ENCODE measurements at regions not wholly inside any gene's neighbourhood (a gene's known extent, or its start where the extent isn't known, plus 50 kb on each side); places are given as distances from the start of the nearest gene placed in this dataset.
"Not testable (repeated sequence)": the region's sequence is repeated elsewhere in the genome, so short reads cannot be mapped to it uniquely, and the experiment has no call there.

- Mint-ChIP-seq H3K4me3 (no peak overlapping the region), H3K27ac (no peak overlapping the region), H3K9me3 (no peaks in the 10 kb centered on the region), H3K36me3 (ENCODE audit: low read depth) (no peaks in the 10 kb centered on the region), H3K4me1 (no peaks in the 10 kb centered on the region), H3K27me3 (peaks cover 11% of the 10 kb centered on the region)
- CTCF ChIA-PET = no interaction called here
- POLR2A ChIA-PET = no interaction called here
- no peak for DNase-seq
Measured at GRCh38 chr3:180743813-180744590, 64.7 kb upstream of the CCDC39 start.

- Mint-ChIP-seq H3K27ac (no peak overlapping the region), H3K4me1 (no peaks in the 10 kb centered on the region), H3K36me3 (ENCODE audit: low read depth) (no peaks in the 10 kb centered on the region), H3K27me3 (peaks cover 9% of the 10 kb centered on the region), H3K9me3 (no peaks in the 10 kb centered on the region), H3K4me3 (no peak overlapping the region)
- CTCF ChIA-PET = no interaction called here
- POLR2A ChIA-PET = no interaction called here
- DNase-seq = no peak
Measured at GRCh38 chr3:180747805-180748361, 68.6 kb upstream of the CCDC39 start.

GRCh38 chr3:180749322-180749721 lies 70.0 kb upstream of the CCDC39 start:
- Mint-ChIP-seq H3K4me3 (no peak overlapping the region), H3K4me1 (no peaks in the 10 kb centered on the region)
- CTCF ChIA-PET = no interaction called here

GRCh38 chr3:180749796-180750195 lies 70.5 kb upstream of the CCDC39 start:
- Mint-ChIP-seq H3K36me3 (ENCODE audit: low read depth) (no peaks in the 10 kb centered on the region), H3K4me3 (no peak overlapping the region), H3K4me1 (no peaks in the 10 kb centered on the region), H3K9me3 (no peaks in the 10 kb centered on the region), H3K27me3 (no peaks in the 10 kb centered on the region), H3K27ac (no peak overlapping the region)
- DNase-seq = no peak
- POLR2A ChIA-PET = no interaction called here
- CTCF ChIA-PET = no interaction called here

More at GRCh38 chr3:180749322-180749721, 70.0 kb upstream of the CCDC39 start:
- POLR2A ChIA-PET = no interaction called here
- no peaks in the 10 kb centered on the region for H3K9me3 Mint-ChIP-seq
- H3K27ac Mint-ChIP-seq = no peak overlapping the region
- no peaks in the 10 kb centered on the region for H3K36me3 Mint-ChIP-seq (ENCODE audit: low read depth)
- no peak for DNase-seq
- H3K27me3 Mint-ChIP-seq = no peaks in the 10 kb centered on the region

- DNase-seq = no peak
- Mint-ChIP-seq H3K9me3 (no peaks in the 10 kb centered on the region), H3K4me3 (no peak overlapping the region), H3K27ac (no peak overlapping the region), H3K4me1 (no peaks in the 10 kb centered on the region), H3K36me3 (ENCODE audit: low read depth) (no peaks in the 10 kb centered on the region), H3K27me3 (no peaks in the 10 kb centered on the region)
- ChIA-PET CTCF (no interaction called here), POLR2A (no interaction called here)
Measured at GRCh38 chr3:180755556-180755955, 76.3 kb upstream of the CCDC39 start.

GRCh38 chr3:180762866-180763265 lies 83.6 kb upstream of the CCDC39 start:
- H3K36me3 Mint-ChIP-seq (ENCODE audit: low read depth) = no peaks in the 10 kb centered on the region
- ChIA-PET CTCF (interaction anchor here (0.6 to 0.9 kb wide), 4 partner anchors 10 to 446 kb away, joined by 3 to 4 read pairs (median 3); no protein-coding TSS in a partner anchor), POLR2A (no interaction called here)
- H3K27me3 Mint-ChIP-seq = no peaks in the 10 kb centered on the region
- H3K4me3 Mint-ChIP-seq = no peak overlapping the region
- H3K27ac Mint-ChIP-seq = no peak overlapping the region
- no peaks in the 10 kb centered on the region for H3K4me1 Mint-ChIP-seq
- no peaks in the 10 kb centered on the region for H3K9me3 Mint-ChIP-seq
- DNase-seq = no peak

- ChIA-PET CTCF (no interaction called here), POLR2A (no interaction called here)
- DNase-seq = no peak
- no peaks in the 10 kb centered on the region for H3K9me3 Mint-ChIP-seq
- H3K27ac Mint-ChIP-seq = no peak overlapping the region
- H3K4me1 Mint-ChIP-seq = no peaks in the 10 kb centered on the region
- no peak overlapping the region for H3K4me3 Mint-ChIP-seq
- no peaks in the 10 kb centered on the region for H3K27me3 Mint-ChIP-seq
- no peaks in the 10 kb centered on the region for H3K36me3 Mint-ChIP-seq (ENCODE audit: low read depth)
Measured at GRCh38 chr3:180764481-180764880, 85.2 kb upstream of the CCDC39 start.

- CTCF ChIA-PET = no interaction called here
- Mint-ChIP-seq H3K27ac (no peak overlapping the region), H3K27me3 (no peaks in the 10 kb centered on the region), H3K9me3 (peaks cover 6% of the 10 kb centered on the region), H3K36me3 (ENCODE audit: low read depth) (no peaks in the 10 kb centered on the region), H3K4me1 (no peaks in the 10 kb centered on the region), H3K4me3 (no peak overlapping the region)
- no peak for DNase-seq
- POLR2A ChIA-PET = no interaction called here
Measured at GRCh38 chr3:180770639-180771038, 91.3 kb upstream of the CCDC39 start.

GRCh38 chr3:180776433-180776832 lies 97.1 kb upstream of the CCDC39 start:
- Mint-ChIP-seq H3K4me1 (no peaks in the 10 kb centered on the region), H3K27ac (no peak overlapping the region), H3K9me3 (peaks cover 32% of the 10 kb centered on the region), H3K27me3 (no peaks in the 10 kb centered on the region), H3K36me3 (ENCODE audit: low read depth) (no peaks in the 10 kb centered on the region), H3K4me3 (no peak overlapping the region)
- no peak for DNase-seq
- ChIA-PET CTCF (no interaction called here), POLR2A (no interaction called here)

GRCh38 chr3:180782195-180782984 lies 103.1 kb upstream of the CCDC39 start:
- Mint-ChIP-seq H3K27ac (no peak overlapping the region), H3K9me3 (peaks cover 18% of the 10 kb centered on the region), H3K4me1 (no peaks in the 10 kb centered on the region), H3K4me3 (no peak overlapping the region), H3K36me3 (ENCODE audit: low read depth) (no peaks in the 10 kb centered on the region), H3K27me3 (no peaks in the 10 kb centered on the region)
- POLR2A ChIA-PET = no interaction called here
- CTCF ChIA-PET = interaction anchor here (0.8 kb wide), 1 partner anchor 1074 kb away, joined by 3 read pairs; no protein-coding TSS in a partner anchor
- DNase-seq = no peak

- DNase-seq; H3K27ac Mint-ChIP-seq; H3K27me3 Mint-ChIP-seq; H3K4me1 Mint-ChIP-seq; H3K36me3 Mint-ChIP-seq (ENCODE audit: low read depth); CTCF ChIA-PET; POLR2A ChIA-PET; H3K4me3 Mint-ChIP-seq; H3K9me3 Mint-ChIP-seq: not testable (repeated sequence)
Measured at GRCh38 chr3:180786227-180786626, 106.9 kb upstream of the CCDC39 start.

- ChIA-PET CTCF (no interaction called here), POLR2A (no interaction called here)
- Mint-ChIP-seq H3K27me3 (no peaks in the 10 kb centered on the region), H3K4me3 (no peak overlapping the region), H3K9me3 (no peaks in the 10 kb centered on the region), H3K27ac (no peak overlapping the region), H3K4me1 (no peaks in the 10 kb centered on the region), H3K36me3 (ENCODE audit: low read depth) (no peaks in the 10 kb centered on the region)
- DNase-seq = no peak
Measured at GRCh38 chr3:180789774-180790173, 110.5 kb upstream of the CCDC39 start.

- Mint-ChIP-seq H3K27ac (no peak overlapping the region), H3K27me3 (no peaks in the 10 kb centered on the region), H3K4me3 (no peak overlapping the region), H3K9me3 (no peaks in the 10 kb centered on the region), H3K4me1 (no peaks in the 10 kb centered on the region), H3K36me3 (ENCODE audit: low read depth) (no peaks in the 10 kb centered on the region)
- POLR2A ChIA-PET = no interaction called here
- CTCF ChIA-PET = no interaction called here
- DNase-seq = no peak
Measured at GRCh38 chr3:180798197-180798596, 114.3 kb upstream of the FXR1 start.
